Endothelial cell of umbilical vein (primary cell): ENCODE measurements at regions not wholly inside any gene's neighbourhood (a gene's known extent, or its start where the extent isn't known, plus 50 kb on each side); places are given as distances from the start of the nearest gene placed in this dataset.

ENCODE experiments used
- CTCF ChIP-seq, 2 donors: IDR thresholded peaks; 1 replicate in 1 of 2; 2 replicates in 1 of 2; pipeline ENCODE4 v1.5.1; 2011; ENCODE audit warnings: low read length in 2 of 2, mild to moderate bottlenecking in 2 of 2, moderate library complexity in 2 of 2, control low read depth in 1 of 2, inconsistent platforms in 1 of 2, low read depth in 1 of 2; ENCODE audit not compliant: insufficient read depth in 1 of 2; ENCODE audit errors: extremely low read depth in 1 of 2
- POLR2A ChIP-seq: IDR thresholded peaks from 2 replicates; pipeline ENCODE4 v1.6.1; 2012; ENCODE audit warnings: low read depth, mild to moderate bottlenecking, control low read depth, low read length
- POLR2AphosphoS5 ChIP-seq: IDR thresholded peaks from 2 replicates; pipeline ENCODE4 v1.6.1; 2012; ENCODE audit warnings: low read depth, mild to moderate bottlenecking, control low read depth, low read length, moderate library complexity; ENCODE audit not compliant: insufficient read depth

DNA sequence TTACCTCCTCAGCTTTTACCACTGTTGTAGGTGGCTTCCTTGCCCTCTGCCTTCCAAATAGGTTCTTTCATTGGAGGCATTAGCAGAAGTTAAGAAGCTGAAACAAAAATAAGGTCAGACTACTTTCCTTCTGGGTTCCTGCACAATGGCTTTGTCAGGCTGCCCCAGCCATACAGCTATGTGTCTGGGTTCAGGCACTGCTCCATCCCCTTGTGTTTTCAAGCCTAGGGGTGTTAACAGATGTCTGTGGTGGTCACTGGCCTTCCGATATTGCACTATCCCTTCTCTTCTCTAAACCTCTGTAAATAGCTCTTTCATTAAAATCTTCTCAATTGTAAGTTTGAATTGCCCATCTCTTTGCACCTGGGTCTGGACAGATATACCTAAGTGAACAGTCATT, 728.9 kb downstream of the SLC16A7 start:
- TF ChIP-seq CTCF (IDR thresholded peaks at IDR 0.05; ENCODE audit: extremely low read depth in 1 of 2, insufficient read depth in 1 of 2, low read depth in 1 of 2, low read length in 2 of 2) (no peak), POLR2A (no peak), POLR2AphosphoS5 (no peak)
